Neuron (in vitro differentiated cells): ENCODE measurements at regions not wholly inside any gene's neighbourhood (a gene's known extent, or its start where the extent isn't known, plus 50 kb on each side); places are given as distances from the start of the nearest gene placed in this dataset.

Experiments
- H2AFZ ChIP-seq: one replicate; pipeline ENCODE4 v1.6.1; 2013; ENCODE audit warnings: low read depth, mild to moderate bottlenecking, inconsistent platforms, low read length, moderate library complexity
- H3K27me3 ChIP-seq: one replicate; pipeline ENCODE4 v1.6.1; 2013; ENCODE audit warnings: low read length; ENCODE audit not compliant: insufficient read depth
- H3K36me3 ChIP-seq: one replicate; pipeline ENCODE4 v1.6.1; 2013; ENCODE audit warnings: low read length; ENCODE audit not compliant: insufficient read depth
- H3K4me1 ChIP-seq: one replicate; pipeline ENCODE4 v1.6.1; 2013; ENCODE audit warnings: low read length; ENCODE audit not compliant: insufficient read depth
- H3K4me3 ChIP-seq: 2 replicates; pipeline ENCODE4 v1.5.1; 2013; ENCODE audit warnings: mild to moderate bottlenecking, low read length, moderate library complexity
- H3K9me3 ChIP-seq: one replicate; pipeline ENCODE4 v1.6.1; 2013; ENCODE audit warnings: low read length

DNA sequence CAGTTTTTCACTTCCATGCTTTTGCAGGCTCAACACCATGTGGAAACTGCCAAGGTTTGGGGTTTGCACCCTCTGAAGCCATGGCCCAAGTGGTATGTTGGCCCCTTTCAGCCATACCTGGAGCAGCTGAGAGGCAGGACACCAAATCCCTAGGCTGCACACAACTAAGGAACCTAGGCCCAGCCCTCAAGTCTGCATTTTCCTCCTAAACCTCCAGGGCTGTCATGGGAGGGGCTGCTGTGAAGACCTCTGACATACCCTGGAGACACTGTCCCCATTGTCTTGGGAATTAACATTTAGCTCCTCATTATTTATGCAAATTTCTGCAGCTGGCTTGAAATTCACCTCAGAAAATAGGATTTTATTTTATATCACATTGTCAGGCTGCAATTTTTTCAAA is 856.1 kb downstream of the TECRL start:
- Histone ChIP-seq H3K9me3 (no peaks in the 10 kb centered on the region), H3K27me3 (no peaks in the 10 kb centered on the region), H3K4me1 (no peaks in the 10 kb centered on the region), H2AFZ (no peak overlapping the region), H3K4me3 (no peak overlapping the region), H3K36me3 (no peaks in the 10 kb centered on the region)

GRCh38 chr4:63541828-63542227 is 867.4 kb downstream of the TECRL start:
- H2AFZ ChIP-seq, result no peak overlapping the region
- H3K4me3 ChIP-seq, result no peak overlapping the region
- H3K4me1 ChIP-seq, result no peaks in the 10 kb centered on the region
- H3K9me3 ChIP-seq, result no peaks in the 10 kb centered on the region
- no peaks in the 10 kb centered on the region for H3K36me3 ChIP-seq
- no peaks in the 10 kb centered on the region for H3K27me3 ChIP-seq

DNA sequence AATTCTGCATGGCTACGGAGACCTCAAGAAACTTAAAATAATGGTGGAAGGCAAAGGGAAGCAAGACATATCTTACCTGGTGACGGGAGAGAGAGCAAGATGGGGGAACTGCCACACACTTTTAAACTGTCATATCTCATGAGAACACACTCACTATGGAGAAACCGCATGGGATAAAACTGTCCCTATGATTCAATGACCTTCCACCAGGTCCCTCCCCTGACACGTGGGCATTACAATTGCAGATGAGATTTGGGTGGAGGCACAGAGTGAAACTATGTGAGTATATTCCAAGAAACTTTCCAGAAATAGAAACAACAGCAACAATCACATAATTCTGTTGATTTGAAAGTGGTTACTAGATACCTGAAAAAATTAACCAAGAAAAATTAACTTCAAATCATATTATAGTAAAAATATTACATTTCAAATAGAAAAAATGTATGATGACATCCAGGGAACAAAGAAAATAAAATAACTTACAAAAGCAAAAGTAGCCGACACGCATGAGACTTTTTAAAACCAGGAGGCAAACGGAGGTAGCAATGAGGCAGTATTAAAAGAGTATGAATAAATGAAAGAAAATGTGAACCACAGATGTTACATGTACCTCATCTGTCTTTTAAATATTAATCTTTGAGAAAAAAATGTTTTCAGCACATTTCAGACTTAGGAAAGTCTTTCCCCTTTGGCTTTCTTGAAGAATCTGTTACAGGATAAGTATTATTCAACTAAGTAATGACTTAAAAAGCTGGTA is 879.5 kb downstream of the TECRL start:
- Histone ChIP-seq H3K4me3 (no peak overlapping the region), H3K36me3 (no peaks in the 10 kb centered on the region), H3K9me3 (no peaks in the 10 kb centered on the region), H2AFZ (no peak overlapping the region), H3K27me3 (no peaks in the 10 kb centered on the region), H3K4me1 (no peaks in the 10 kb centered on the region)

DNA sequence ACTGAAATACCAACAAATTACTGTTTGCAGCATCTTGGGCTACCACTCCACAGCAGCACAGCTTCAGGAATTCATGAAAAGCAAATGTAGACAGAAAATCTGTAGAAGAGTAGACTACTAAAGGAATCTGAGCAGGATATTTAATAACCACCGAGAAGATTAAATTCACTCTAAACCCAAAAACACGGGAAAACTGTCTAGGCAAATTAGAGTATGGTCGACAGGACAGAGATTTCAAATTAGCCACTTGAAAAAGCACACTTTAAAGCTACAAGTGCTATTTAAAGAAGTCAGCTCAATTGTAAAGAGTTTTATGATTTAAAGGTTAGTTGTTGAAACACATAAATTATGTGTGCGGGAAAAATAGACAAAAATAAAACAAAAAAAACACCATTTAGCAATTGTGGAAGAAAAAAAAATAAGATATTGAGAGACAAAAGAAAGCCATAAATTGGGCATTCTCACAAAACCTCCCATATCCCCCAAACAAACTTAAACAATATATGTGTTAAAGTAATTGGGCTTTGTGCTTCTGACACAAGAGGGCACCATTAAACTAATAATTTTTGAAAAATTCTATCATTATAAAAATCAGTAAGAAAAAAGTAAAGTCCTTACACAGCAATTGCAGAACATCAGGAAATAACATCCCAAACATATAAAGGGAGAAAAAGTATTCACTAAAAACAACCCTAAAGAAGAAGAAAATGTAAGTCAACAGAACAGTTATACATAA is 880.8 kb downstream of the TECRL start:
- no peaks in the 10 kb centered on the region for H3K36me3 ChIP-seq

GRCh38 chr4:63526251-63526650 is 883.0 kb downstream of the TECRL start:
- no peak overlapping the region for H3K4me3 ChIP-seq
- H3K36me3 ChIP-seq, result no peaks in the 10 kb centered on the region
- no peaks in the 10 kb centered on the region for H3K27me3 ChIP-seq
- H3K4me1 ChIP-seq, result no peaks in the 10 kb centered on the region
- H3K9me3 ChIP-seq, result no peaks in the 10 kb centered on the region
- H2AFZ ChIP-seq, result no peak overlapping the region

More for the DNA sequence above, 880.8 kb downstream of the TECRL start:
- Histone ChIP-seq H3K4me3 (no peak overlapping the region), H3K27me3 (no peaks in the 10 kb centered on the region), H3K9me3 (no peaks in the 10 kb centered on the region), H3K4me1 (no peaks in the 10 kb centered on the region), H2AFZ (peak overlapping the region; percentile 61)

DNA sequence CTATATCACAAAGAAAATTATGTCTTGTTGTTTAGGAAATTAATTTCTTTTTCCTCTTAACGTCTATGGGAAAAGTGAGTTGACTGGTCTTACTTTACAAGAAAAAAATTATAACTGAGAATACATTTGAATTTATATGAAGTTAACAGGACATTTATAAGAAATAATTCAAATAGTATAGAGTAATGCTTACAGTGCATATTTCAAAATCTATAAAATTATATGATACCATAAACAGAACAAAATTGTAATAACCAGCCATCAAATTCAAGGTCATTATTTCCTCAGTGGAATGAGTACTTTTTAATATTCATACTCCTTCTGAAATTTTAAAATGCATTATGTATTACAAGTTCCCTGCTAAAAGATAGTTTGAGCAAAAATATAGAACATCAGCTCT is 884.5 kb downstream of the TECRL start:
- no peaks in the 10 kb centered on the region for H3K36me3 ChIP-seq
- no peaks in the 10 kb centered on the region for H3K9me3 ChIP-seq
- H2AFZ ChIP-seq, result no peak overlapping the region
- no peak overlapping the region for H3K4me3 ChIP-seq
- no peaks in the 10 kb centered on the region for H3K27me3 ChIP-seq
- H3K4me1 ChIP-seq, result no peaks in the 10 kb centered on the region

GRCh38 chr4:63505714-63506460 is 903.4 kb downstream of the TECRL start:
- Histone ChIP-seq H3K4me1 (no peaks in the 10 kb centered on the region), H3K9me3 (no peaks in the 10 kb centered on the region), H2AFZ (no peak overlapping the region), H3K27me3 (no peaks in the 10 kb centered on the region), H3K36me3 (no peaks in the 10 kb centered on the region), H3K4me3 (no peak overlapping the region)

GRCh38 chr4:63493265-63493664 is 916.0 kb downstream of the TECRL start:
- Histone ChIP-seq H2AFZ (no peak overlapping the region), H3K9me3 (no peaks in the 10 kb centered on the region)

GRCh38 chr4:63492515-63492914 is 916.7 kb downstream of the TECRL start:
- H3K4me3 ChIP-seq, result no peak overlapping the region
- H3K9me3 ChIP-seq, result no peaks in the 10 kb centered on the region
- no peaks in the 10 kb centered on the region for H3K36me3 ChIP-seq
- H3K4me1 ChIP-seq, result no peaks in the 10 kb centered on the region
- H2AFZ ChIP-seq, result no peak overlapping the region
- no peaks in the 10 kb centered on the region for H3K27me3 ChIP-seq

More at GRCh38 chr4:63493265-63493664, 916.0 kb downstream of the TECRL start:
- no peaks in the 10 kb centered on the region for H3K36me3 ChIP-seq
- H3K4me3 ChIP-seq, result no peak overlapping the region
- no peaks in the 10 kb centered on the region for H3K27me3 ChIP-seq
- no peaks in the 10 kb centered on the region for H3K4me1 ChIP-seq

GRCh38 chr4:63464393-63464792 is 944.9 kb downstream of the TECRL start:
- no peak overlapping the region for H2AFZ ChIP-seq
- H3K4me3 ChIP-seq, result no peak overlapping the region
- no peaks in the 10 kb centered on the region for H3K36me3 ChIP-seq
- peaks cover 2% of the 10 kb centered on the region for H3K4me1 ChIP-seq
- H3K27me3 ChIP-seq, result no peaks in the 10 kb centered on the region
- no peaks in the 10 kb centered on the region for H3K9me3 ChIP-seq

- Histone ChIP-seq H3K27me3 (no peaks in the 10 kb centered on the region), H3K4me1 (no peaks in the 10 kb centered on the region), H3K4me3 (no peak overlapping the region), H2AFZ (no peak overlapping the region), H3K9me3 (no peaks in the 10 kb centered on the region), H3K36me3 (no peaks in the 10 kb centered on the region)
Observed at GRCh38 chr4:63460075-63460474, 949.2 kb downstream of the TECRL start.

DNA sequence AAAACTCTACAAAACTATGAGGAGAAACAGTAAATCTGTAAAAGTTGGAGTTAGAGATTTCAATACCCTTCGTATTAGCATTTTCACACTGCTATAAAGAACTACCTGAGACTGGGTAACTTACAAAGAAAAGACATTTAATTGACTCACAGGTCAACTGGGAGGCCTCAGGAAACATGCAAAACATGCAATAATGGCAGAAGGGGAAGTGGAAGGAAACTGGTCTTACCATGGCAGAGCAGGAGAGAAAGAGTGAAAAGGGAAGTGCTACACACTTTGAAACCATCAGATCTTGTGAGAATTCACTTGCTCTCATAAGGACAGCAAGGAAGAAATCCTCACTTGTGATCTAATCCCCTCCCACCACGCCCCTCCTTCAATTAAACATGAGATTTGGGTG is 949.9 kb downstream of the TECRL start:
- no peaks in the 10 kb centered on the region for H3K4me1 ChIP-seq
- no peak overlapping the region for H3K4me3 ChIP-seq
- no peaks in the 10 kb centered on the region for H3K36me3 ChIP-seq
- no peak overlapping the region for H2AFZ ChIP-seq
- H3K27me3 ChIP-seq, result no peaks in the 10 kb centered on the region
- H3K9me3 ChIP-seq, result no peaks in the 10 kb centered on the region

- no peaks in the 10 kb centered on the region for H3K4me1 ChIP-seq
- no peak overlapping the region for H3K4me3 ChIP-seq
- H3K9me3 ChIP-seq, result no peaks in the 10 kb centered on the region
- no peaks in the 10 kb centered on the region for H3K36me3 ChIP-seq
- no peak overlapping the region for H2AFZ ChIP-seq
- no peaks in the 10 kb centered on the region for H3K27me3 ChIP-seq
Observed at GRCh38 chr4:63458010-63458409, 951.2 kb downstream of the TECRL start.
